NCI-H460 (cell line): ENCODE measurements at regions not wholly inside any gene's neighbourhood (a gene's known extent, or its start where the extent isn't known, plus 50 kb on each side); places are given as distances from the start of the nearest gene placed in this dataset.

Source experiments
- DNase-seq: peaks from one replicate; pipeline ENCODE4 v3.0.0-alpha.2; 2016; ENCODE audit warnings: low read depth; ENCODE audit errors: extremely low read depth

GRCh38 chr20:59429396-59429795 lies 129.0 kb downstream of the EDN3 start:
- DNase-seq: no peak

DNA sequence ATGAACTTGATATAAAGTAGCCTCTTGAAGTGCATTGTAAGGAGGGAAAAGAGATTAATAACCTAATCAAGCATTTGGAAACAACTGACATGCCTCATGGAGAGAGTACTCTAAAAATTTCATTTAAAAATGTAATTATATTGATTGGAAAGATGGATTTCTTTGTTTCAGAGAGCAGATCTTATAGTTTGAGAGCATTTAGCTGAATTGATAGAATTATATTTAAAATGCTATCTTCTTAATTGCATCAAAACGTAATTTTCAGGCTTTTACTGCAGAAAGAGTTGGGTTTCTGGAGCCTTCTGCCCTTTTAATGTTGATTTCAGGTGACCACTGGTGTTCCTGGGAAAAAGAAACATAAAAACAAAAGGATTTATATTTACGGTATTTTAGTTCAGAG lies 130.6 kb downstream of the EDN3 start:
- DNase-seq: no peak

- no peak for DNase-seq
Observed at GRCh38 chr20:59434960-59435359, 134.5 kb downstream of the EDN3 start.

- DNase-seq: no peak
Observed at GRCh38 chr20:59435518-59435917, 135.1 kb downstream of the EDN3 start.

- no peak for DNase-seq
Observed at GRCh38 chr20:59437601-59438031, 137.2 kb downstream of the EDN3 start.

GRCh38 chr20:59438201-59438600 lies 137.8 kb downstream of the EDN3 start:
- DNase-seq: no peak

DNA sequence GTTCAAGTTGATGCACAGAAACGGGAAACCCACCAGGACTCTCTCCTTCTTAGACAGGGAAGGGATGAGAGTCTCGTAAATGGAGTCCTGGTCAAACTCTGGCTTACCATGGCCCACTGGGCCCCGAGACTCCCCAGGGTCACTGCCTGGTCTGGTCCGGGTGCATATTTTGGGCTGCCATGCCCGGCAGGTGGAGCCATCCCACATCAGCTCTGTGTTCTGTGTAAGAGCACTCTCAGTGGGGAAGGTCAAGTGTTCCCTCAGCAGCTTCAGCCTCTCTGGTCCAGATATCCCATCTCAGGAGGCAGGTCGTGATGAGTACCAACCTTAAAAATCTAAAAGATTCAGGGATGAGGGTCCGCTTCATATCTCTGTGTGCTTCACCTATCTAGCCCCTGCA lies 138.8 kb downstream of the EDN3 start:
- no peak for DNase-seq

DNA sequence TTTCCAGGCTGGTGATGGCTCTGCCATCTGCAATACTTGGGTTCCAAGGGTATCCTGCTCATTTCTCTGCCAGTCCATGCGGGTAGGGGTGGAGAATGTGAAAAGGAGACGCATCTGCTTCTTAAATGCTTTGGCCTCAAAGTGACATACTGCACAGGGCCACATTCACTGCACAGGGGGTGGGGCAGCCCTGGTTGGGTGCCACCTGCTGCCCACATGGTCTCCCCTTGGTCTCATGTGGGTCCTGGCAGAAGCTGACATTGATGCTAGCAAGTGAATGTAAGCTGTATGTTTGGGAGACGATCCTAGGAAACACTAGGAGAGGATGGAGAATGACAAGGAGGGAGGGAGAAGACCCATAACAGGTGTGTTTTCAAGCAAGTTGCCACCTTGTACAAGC lies 140.9 kb downstream of the EDN3 start:
- DNase-seq: no peak

- DNase-seq: no peak
Observed at GRCh38 chr20:59441860-59442810, 141.7 kb downstream of the EDN3 start.

- no peak for DNase-seq
Observed at GRCh38 chr20:59443550-59443949, 143.1 kb downstream of the EDN3 start.

GRCh38 chr20:59446376-59446775 lies 146.0 kb downstream of the EDN3 start:
- no peak for DNase-seq

GRCh38 chr20:59448196-59448595 lies 147.8 kb downstream of the EDN3 start:
- no peak for DNase-seq

- no peak for DNase-seq
Observed at GRCh38 chr20:59448851-59449444, 148.5 kb downstream of the EDN3 start.

- no peak for DNase-seq
Observed at GRCh38 chr20:59451066-59451630, 150.7 kb downstream of the EDN3 start.

DNA sequence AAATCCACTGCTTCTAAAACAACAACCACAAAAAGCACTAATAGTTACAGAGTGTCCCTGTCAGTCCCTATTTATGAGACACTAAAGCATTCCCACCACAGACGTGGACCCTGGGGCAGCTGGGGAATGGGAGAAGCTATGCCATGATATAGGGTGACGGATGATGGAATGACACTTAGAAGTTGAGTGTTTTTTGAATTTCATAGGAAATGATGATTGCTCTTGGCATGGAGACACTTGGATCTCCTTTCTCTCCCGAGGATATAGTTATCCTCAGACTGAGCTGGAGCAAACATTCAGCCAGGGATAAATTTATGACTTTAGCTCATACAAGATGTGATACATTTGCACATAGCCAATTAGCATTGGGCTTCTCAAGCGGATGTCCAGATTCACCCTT lies 151.2 kb downstream of the EDN3 start:
- no peak for DNase-seq

- DNase-seq: no peak
Observed at GRCh38 chr20:59452856-59453255, 151.5 kb upstream of the PHACTR3 start.

- DNase-seq: no peak
Observed at GRCh38 chr20:59453759-59454560, 150.4 kb upstream of the PHACTR3 start.

GRCh38 chr20:59455402-59456341 lies 148.7 kb upstream of the PHACTR3 start:
- DNase-seq: peak; percentile 24

- DNase-seq: no peak
Observed at GRCh38 chr20:59456342-59457279, 147.7 kb upstream of the PHACTR3 start.
